RPMI7951 (cell line): ENCODE measurements at regions not wholly inside any gene's neighbourhood (a gene's known extent, or its start where the extent isn't known, plus 50 kb on each side); places are given as distances from the start of the nearest gene placed in this dataset.
"Not testable (repeated sequence)": the region's sequence is repeated elsewhere in the genome, so short reads cannot be mapped to it uniquely, and the experiment has no call there.

ENCODE experiments used
- DNase-seq: peaks from one replicate; pipeline ENCODE4 v3.0.0-alpha.2; 2012; ENCODE audit warnings: low read depth

DNA sequence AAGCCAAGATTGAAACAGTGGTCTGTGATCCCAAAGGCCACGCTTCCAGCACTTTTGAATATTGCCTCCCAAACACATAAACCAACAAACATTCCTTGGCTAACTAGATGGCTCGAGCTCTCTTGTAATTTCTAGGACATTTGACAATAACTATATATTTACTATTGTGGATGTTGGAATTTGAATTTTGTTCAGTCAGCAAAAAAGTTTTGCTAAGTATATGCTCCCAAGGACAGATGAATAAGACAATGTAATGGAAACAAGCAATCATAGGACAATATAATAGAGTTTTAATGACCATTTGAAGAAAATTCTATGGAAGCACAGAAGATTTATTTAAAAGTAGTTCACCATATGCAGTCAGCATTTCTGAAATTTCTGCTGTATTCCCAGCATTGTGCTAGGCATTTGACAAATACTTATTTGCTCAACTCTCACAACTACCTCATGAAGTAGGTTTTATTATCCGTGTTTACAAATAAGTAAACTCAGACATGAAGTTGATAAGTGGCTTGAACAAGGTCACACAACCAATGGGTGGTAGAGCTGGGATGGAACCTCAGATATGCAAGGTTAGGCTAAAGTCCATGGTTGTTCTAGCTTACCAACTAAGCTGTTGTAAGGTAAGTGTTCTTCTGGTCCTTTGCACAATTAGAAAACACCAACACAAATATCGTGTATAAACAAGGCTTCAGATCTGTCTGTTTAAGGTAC is 205.1 kb downstream of the NUFIP1 start:
- no peak for DNase-seq

DNA sequence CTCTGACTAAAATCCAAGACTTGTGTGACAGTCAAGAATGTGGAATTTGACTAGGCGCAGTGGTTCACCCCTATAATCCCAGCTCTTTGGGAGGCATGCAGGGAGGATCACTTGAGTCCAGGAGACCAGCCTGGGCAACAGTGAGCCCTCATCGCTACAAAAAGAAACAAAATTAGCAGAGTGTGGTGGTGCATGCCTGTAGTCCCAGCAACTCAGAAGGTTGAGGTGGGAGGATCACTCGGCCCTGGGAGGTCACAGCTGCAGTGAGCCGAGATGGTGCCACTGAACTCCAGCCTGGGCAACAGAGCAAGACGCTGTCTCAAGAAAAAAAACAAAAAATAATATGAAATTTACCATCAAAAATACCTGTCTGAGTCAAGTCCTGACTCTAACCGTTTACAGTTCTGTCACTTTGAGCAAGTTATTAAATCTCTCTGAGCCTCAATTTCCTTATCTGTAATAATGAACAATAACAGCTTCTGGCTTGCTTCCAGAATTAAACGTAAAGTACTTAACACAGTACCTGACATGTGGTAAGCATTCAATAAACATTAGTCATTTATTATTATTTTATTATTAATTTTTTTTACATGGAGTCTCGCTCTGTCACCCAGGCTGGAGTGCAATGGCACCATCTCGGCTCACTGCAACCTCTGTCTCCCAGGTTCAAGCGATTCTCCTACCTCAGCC is 204.6 kb upstream of the TSC22D1 start:
- no peak for DNase-seq

GRCh38 chr13:44778761-44779484 is 202.8 kb upstream of the TSC22D1 start:
- no peak for DNase-seq

- DNase-seq, result not testable (repeated sequence)
Observed at GRCh38 chr13:44775290-44775689, 199.2 kb upstream of the TSC22D1 start.

DNA sequence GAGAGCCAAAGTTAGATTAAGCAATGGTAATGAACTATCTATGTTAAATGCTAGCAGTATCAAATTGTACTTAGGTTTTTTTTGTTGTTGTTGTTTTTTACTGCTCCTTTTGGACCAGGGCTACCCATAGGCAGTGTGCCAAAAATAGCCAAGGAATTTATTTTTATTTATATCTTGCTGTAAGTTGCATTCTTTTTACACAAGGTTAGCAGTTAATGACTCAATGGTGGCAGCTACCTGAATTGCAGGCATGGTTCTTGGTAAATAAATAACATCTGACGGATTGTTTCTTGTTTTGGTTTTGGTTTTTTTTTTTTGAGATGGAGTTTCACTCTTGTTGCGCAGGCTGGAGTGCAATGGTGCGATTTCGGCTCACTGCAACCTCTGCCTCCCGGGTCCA is 194.8 kb upstream of the TSC22D1 start:
- DNase-seq, result no peak

GRCh38 chr13:44769686-44770085 is 193.6 kb upstream of the TSC22D1 start:
- DNase-seq, result no peak

DNA sequence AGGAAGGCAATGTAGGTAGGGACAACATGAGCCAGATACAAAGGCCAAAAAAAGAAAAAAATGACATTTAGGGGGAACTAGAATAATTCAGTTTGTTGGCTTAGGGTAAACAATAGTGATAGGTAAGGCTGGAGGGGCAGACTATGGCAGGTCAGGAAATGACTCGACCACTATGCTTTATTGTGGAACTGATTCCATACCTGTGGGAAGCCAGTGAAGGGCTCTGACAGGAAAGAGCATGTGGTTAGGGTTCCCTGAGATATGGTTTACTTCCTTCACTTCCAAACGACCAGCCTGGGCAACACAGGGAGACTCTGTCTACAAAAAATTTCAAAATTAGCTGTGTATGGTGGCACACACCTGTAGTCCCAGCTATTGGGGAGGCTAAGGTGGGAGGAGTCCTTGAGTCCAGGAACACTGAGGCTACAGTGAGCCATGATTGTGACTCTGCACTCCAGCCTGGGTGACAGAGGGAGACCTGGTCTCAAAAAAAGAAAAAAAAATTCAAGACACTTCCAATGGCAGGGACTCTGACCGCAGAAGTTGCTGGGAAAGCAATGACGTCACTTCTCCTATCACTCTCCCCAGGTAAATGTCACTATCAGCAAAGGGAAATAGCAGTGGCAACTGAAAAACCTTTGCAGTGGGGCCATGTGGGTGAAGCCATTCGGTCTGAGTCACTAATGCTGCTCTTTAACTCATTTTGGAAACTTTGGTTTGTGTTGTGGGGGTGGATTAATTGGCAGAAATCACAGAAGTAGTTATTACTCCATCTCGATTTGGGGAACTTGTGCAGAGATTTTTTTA is 192.8 kb upstream of the TSC22D1 start:
- no peak for DNase-seq

GRCh38 chr13:44768239-44768638 is 192.1 kb upstream of the TSC22D1 start:
- DNase-seq, result no peak

GRCh38 chr13:44765001-44765471 is 188.9 kb upstream of the TSC22D1 start:
- no peak for DNase-seq

GRCh38 chr13:44764302-44764692 is 188.2 kb upstream of the TSC22D1 start:
- DNase-seq, result peak; percentile 44

- DNase-seq, result no peak
Observed at GRCh38 chr13:44763615-44764301, 187.6 kb upstream of the TSC22D1 start.

GRCh38 chr13:44762911-44763310 is 186.8 kb upstream of the TSC22D1 start:
- no peak for DNase-seq

- no peak for DNase-seq
Observed at GRCh38 chr13:44760434-44760833, 184.3 kb upstream of the TSC22D1 start.

DNA sequence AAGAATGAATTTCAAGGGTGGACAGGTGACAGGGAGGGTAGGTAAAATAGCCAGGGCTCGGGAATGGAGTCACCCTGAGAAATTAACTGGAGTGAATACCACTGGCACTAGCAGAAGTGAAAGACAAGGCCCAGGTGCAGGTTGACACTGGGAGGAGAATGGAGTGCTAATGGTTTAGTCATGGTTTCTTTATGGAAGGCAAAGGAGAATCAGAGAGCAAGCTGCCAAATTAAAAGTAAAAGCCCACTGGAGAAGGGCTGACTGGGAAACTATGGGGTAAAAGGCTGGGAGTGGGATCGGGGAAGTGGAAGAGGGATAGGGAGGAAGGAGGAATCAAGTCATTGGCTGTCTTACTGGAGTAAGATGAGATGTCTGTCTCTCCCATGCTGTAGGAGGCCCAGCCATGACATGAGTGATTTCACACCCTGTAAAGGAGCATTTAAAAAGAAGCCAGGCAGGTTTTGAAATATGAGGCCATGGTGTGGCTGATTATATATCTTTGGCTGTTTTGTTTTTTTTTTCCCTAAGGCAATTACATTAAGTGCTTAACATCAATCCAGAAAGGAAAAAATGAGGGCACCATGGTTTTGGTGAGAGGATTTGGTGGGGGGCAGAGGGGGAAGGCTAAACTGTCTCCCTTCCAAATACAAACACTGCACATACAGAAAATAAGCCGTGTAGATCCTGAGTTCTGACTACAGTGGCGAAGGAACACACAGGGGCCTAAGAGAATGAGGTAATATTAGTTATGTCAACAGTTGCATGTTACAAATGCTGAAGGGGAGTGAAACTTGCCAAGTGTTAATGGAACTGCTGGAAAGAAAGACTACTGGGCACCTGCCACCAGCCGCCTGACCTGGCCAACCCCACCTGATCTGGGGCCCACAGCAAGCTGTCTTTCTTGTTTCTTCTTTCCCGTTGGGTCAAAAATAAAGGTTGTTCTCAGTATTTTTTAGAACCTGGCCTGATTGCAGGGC is 183.5 kb upstream of the TSC22D1 start:
- no peak for DNase-seq

DNA sequence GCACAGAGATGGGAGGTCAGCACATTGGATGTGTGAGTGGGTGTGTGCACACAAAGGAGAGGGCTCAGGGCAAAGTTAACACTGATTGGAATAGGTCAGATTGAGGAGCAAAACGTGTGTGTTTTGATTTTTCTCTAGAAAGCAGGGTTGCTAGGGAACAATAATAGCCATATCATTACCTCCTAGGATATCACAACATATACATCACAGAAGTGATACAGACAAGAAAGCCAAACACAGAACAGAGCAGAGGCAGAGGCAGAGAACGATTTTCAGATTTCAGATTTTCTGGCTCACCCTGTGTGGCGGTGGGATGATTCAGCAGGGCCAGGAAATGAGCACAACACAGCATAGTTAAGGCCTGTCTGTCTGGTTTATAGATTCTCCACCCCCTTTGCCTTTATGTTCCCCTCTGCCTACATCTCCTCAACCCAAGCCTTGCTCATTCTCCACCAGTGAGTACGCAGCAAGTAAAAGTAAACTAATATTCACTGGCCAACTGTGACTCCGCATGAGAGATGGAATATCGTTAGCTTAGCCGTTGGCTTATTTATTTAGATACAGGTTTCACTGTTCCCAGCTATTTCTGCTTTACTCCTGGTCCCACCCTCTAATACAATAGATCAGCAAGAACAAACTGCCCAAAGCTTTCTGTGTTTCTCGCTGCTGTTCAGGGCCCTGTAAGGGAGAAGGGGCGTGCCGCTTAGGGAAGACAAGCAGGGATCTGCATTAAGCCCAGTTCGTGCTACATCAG is 182.7 kb upstream of the TSC22D1 start:
- DNase-seq, result peak; percentile 75

DNA sequence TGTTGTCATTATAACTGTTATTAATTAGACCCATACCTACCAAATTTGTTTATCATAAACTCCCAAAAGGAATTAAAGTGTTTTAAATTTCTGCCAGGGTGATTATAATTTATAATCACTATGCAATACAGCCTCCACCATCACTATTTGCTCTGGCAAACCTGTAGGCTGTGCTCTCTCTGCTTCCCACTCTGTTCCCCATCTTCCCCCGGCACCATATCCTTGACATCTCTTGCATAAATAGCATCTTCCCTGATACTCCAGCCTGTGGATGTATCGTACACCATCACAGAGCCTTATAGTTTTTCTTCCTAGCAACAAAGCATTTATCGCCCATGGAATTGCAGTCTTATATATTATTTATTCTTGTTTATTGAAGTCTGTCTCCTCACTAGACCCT is 181.5 kb upstream of the TSC22D1 start:
- no peak for DNase-seq

DNA sequence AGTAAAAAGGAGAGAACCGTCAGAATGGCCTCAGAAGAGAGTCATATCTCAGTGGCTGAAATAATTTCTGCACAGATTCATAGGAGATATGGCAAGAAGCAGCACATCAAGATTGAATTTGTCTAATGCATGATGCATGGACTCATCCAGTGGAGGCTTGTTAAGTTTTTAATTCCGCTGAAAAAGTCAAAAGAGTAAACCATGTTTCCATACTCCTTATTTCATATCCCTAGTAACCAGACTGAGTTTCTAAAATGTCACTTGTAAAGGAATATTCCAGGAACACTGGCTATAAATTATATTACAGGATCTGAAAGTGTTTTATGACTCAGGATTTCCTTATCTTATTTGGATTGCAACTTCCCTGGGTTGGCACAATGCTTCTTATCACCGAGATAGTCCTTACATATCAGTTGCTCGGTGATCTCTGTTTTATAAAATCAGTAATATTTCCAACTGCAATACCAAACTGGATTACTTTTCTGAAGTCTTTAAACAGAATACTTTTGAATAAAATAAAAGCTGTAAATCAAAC is 180.2 kb upstream of the TSC22D1 start:
- peak; percentile 35 for DNase-seq

GRCh38 chr13:44755872-44756271 is 179.7 kb upstream of the TSC22D1 start:
- peak; percentile 86 for DNase-seq

DNA sequence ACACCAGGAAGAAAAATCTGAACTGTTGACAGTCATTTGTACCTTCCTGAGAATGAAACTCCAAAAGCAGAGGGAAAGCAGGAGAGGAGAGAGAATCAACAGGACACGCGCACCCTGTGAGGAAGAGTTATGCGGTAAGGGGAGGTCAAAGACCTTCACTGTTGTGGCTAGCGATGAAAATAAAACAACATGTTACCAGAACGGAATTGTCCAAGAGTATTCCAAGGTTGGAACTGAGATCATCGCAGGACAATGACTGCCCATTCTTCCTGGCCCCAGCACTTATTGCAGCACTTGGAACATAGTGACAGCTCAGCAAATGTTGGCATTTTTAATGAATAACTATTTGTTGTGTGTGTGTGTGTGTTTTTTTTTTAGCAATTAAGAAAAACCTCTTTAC is 176.0 kb upstream of the TSC22D1 start:
- DNase-seq, result peak; percentile 60
